DND-41 (cell line): ENCODE measurements at regions not wholly inside any gene's neighbourhood (a gene's known extent, or its start where the extent isn't known, plus 50 kb on each side); places are given as distances from the start of the nearest gene placed in this dataset.

ENCODE experiments used
- ATAC-seq: fragments of 200-7000 bp; cut with Tn5 transposase; 3 replicates; pipeline ENCODE4 v1.9.1; 2021; ENCODE audit warnings: low read depth; ENCODE audit not compliant: insufficient read depth
- DNase-seq: peaks from one replicate; pipeline ENCODE4 v3.0.0-alpha.2; 2020
- H2AFZ ChIP-seq: 2 replicates; pipeline ENCODE4 v1.6.0; 2012; ENCODE audit warnings: low read depth, low read length
- H3K27ac ChIP-seq: 2 replicates; pipeline ENCODE4 v1.5.1; 2012; ENCODE audit warnings: low read length, inconsistent platforms
- H3K27me3 ChIP-seq: fragments of 200-600 bp; sonication (generic); 2 replicates; pipeline ENCODE4 v1.6.0; 2012; ENCODE audit warnings: low read length, mild to moderate bottlenecking, inconsistent platforms; ENCODE audit not compliant: insufficient read depth, poor library complexity
- H3K36me3 ChIP-seq: 2 replicates; pipeline ENCODE4 v1.5.1; 2012; ENCODE audit warnings: low read length, inconsistent platforms; ENCODE audit not compliant: insufficient read depth
- H3K4me1 ChIP-seq: 2 replicates; pipeline ENCODE4 v1.5.1; 2012; ENCODE audit warnings: mild to moderate bottlenecking, low read length; ENCODE audit not compliant: insufficient read depth
- H3K4me2 ChIP-seq: 2 replicates; pipeline ENCODE4 v1.6.0; 2012; ENCODE audit warnings: mild to moderate bottlenecking, moderate library complexity, low read length, inconsistent platforms; ENCODE audit not compliant: insufficient read depth
- H3K4me3 ChIP-seq, 2 experiments: fragments of 200-600 bp in 1 of 2; shearing (Covaris generic) in 1 of 2; 2 replicates each; pipeline ENCODE4 v1.5.1; 2012 to 2016; ENCODE audit warnings: inconsistent platforms in 2 of 2, low read length in 2 of 2, mild to moderate bottlenecking in 2 of 2, low read depth in 1 of 2, moderate library complexity in 1 of 2
- H3K79me2 ChIP-seq: 2 replicates; pipeline ENCODE4 v1.6.0; 2012; ENCODE audit warnings: low read length, inconsistent platforms; ENCODE audit not compliant: insufficient read depth
- H3K9ac ChIP-seq: 2 replicates; pipeline ENCODE4 v1.6.0; 2012; ENCODE audit warnings: low read depth, mild to moderate bottlenecking, inconsistent platforms, low read length, moderate library complexity
- H3K9me3 ChIP-seq: 2 replicates; pipeline ENCODE4 v1.5.1; 2012; ENCODE audit warnings: low read length, moderate library complexity, mild to moderate bottlenecking, inconsistent platforms; ENCODE audit not compliant: insufficient read depth, severe bottlenecking
- H4K20me1 ChIP-seq: 2 replicates; pipeline ENCODE4 v1.6.0; 2012; ENCODE audit warnings: low read length; ENCODE audit not compliant: insufficient read depth
- CTCF ChIP-seq: IDR thresholded peaks from 2 replicates; pipeline ENCODE4 v1.5.1; 2012; ENCODE audit warnings: borderline replicate concordance, low read length, moderate library complexity, mild to moderate bottlenecking; ENCODE audit not compliant: poor library complexity, severe bottlenecking; ENCODE audit errors: extremely low read depth
- EZH2 ChIP-seq: IDR thresholded peaks from 3 replicates; pipeline ENCODE4 v1.6.1; 2012; ENCODE audit warnings: borderline replicate concordance, low read depth, mild to moderate bottlenecking, moderate library complexity, low read length, inconsistent platforms; ENCODE audit not compliant: severe bottlenecking

GRCh38 chr20:55746723-55747122 lies 258.6 kb downstream of the CBLN4 start:
- Histone ChIP-seq H3K4me2 (no peak overlapping the region), H3K27me3 (no peaks in the 10 kb centered on the region), H3K9me3 (no peaks in the 10 kb centered on the region), H3K9ac (no peak overlapping the region), H3K79me2 (no peaks in the 10 kb centered on the region), H3K27ac (no peak overlapping the region), H3K36me3 (no peaks in the 10 kb centered on the region), H3K4me3 (no peak overlapping the region), H4K20me1 (no peaks in the 10 kb centered on the region), H3K4me1 (no peaks in the 10 kb centered on the region), H2AFZ (no peak overlapping the region)
- TF ChIP-seq EZH2, result no peak
- no peak for TF ChIP-seq CTCF
- ATAC-seq (no peak), DNase-seq (no peak)

GRCh38 chr20:55745840-55746239 lies 259.5 kb downstream of the CBLN4 start:
- no peak overlapping the region for H3K27ac ChIP-seq
- H3K9ac ChIP-seq, result no peak overlapping the region
- no peak overlapping the region for H3K4me3 ChIP-seq
- no peak overlapping the region for H2AFZ ChIP-seq
- ATAC-seq (no peak), DNase-seq (no peak)
- no peak for TF ChIP-seq EZH2
- no peak for TF ChIP-seq CTCF
- no peaks in the 10 kb centered on the region for H3K4me1 ChIP-seq
- no peak overlapping the region for H3K4me2 ChIP-seq
- H3K36me3 ChIP-seq, result no peaks in the 10 kb centered on the region
- no peaks in the 10 kb centered on the region for H3K9me3 ChIP-seq
- H3K79me2 ChIP-seq, result no peaks in the 10 kb centered on the region
- no peaks in the 10 kb centered on the region for H3K27me3 ChIP-seq
- no peaks in the 10 kb centered on the region for H4K20me1 ChIP-seq

GRCh38 chr20:55744896-55745295 lies 260.4 kb downstream of the CBLN4 start:
- H2AFZ ChIP-seq, result no peak overlapping the region
- H4K20me1 ChIP-seq, result no peaks in the 10 kb centered on the region
- no peak overlapping the region for H3K4me3 ChIP-seq
- H3K36me3 ChIP-seq, result no peaks in the 10 kb centered on the region
- H3K79me2 ChIP-seq, result no peaks in the 10 kb centered on the region
- no peak overlapping the region for H3K4me2 ChIP-seq
- TF ChIP-seq CTCF (no peak), EZH2 (no peak)
- no peak overlapping the region for H3K27ac ChIP-seq
- H3K27me3 ChIP-seq, result no peaks in the 10 kb centered on the region
- ATAC-seq (no peak), DNase-seq (no peak)
- H3K9ac ChIP-seq, result no peak overlapping the region
- H3K4me1 ChIP-seq, result no peaks in the 10 kb centered on the region
- no peaks in the 10 kb centered on the region for H3K9me3 ChIP-seq

DNA sequence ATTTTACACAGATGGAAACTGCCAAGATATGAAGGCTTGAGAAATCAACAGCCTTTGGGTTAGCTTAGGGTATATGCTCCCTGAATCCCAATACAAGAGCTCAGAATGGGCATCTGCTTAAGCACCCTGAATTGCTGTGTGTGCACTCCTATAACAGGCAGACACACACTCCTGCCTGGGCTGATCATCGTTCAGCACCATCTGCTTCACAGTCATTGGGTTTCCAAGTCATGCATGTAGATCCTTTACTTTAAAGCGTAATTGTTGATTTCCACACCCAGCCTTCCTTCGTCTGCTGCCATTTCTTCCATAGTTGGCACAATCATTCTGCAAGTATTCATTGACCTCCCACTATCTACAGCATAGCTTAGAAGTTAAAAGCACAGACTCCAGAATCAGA lies 263.5 kb downstream of the CBLN4 start:
- Histone ChIP-seq H3K4me3 (no peak overlapping the region), H3K36me3 (no peaks in the 10 kb centered on the region), H4K20me1 (no peaks in the 10 kb centered on the region), H3K4me2 (no peak overlapping the region), H3K9ac (no peak overlapping the region), H3K79me2 (no peaks in the 10 kb centered on the region), H3K9me3 (no peaks in the 10 kb centered on the region), H3K27me3 (no peaks in the 10 kb centered on the region), H3K4me1 (no peaks in the 10 kb centered on the region), H2AFZ (no peak overlapping the region), H3K27ac (no peak overlapping the region)
- no peak for ATAC-seq
- DNase-seq, result no peak
- no peak for TF ChIP-seq EZH2
- TF ChIP-seq CTCF, result no peak
